ENCODE measurements at regions not wholly inside any gene's neighbourhood (a gene's known extent, or its start where the extent isn't known, plus 50 kb on each side); places are given as distances from the start of the nearest gene placed in this dataset.

DNA sequence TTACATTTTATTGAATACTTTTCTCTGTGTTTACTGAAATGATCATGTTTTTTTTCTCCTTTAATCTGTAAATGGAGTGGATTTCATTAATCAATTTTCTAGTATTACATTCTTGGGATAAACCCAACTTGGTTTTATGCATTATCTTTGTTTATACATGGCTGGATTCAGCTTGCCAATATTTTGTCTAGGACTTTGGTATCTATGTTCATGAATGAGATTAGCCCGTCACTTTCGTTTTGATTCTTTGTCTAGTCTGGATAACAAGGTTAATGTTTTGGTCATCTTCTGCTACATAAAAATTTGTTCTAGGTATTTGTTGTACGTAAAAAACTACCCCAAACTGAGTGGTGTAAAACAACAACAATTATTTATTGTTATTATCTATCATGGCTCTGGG is 127.9 kb upstream of the PAX6 start:
- TF ChIP-seq, protein P1, sequence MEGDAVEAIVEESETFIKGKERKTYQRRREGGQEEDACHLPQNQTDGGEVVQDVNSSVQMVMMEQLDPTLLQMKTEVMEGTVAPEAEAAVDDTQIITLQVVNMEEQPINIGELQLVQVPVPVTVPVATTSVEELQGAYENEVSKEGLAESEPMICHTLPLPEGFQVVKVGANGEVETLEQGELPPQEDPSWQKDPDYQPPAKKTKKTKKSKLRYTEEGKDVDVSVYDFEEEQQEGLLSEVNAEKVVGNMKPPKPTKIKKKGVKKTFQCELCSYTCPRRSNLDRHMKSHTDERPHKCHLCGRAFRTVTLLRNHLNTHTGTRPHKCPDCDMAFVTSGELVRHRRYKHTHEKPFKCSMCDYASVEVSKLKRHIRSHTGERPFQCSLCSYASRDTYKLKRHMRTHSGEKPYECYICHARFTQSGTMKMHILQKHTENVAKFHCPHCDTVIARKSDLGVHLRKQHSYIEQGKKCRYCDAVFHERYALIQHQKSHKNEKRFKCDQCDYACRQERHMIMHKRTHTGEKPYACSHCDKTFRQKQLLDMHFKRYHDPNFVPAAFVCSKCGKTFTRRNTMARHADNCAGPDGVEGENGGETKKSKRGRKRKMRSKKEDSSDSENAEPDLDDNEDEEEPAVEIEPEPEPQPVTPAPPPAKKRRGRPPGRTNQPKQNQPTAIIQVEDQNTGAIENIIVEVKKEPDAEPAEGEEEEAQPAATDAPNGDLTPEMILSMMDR (IDR thresholded peaks at IDR 0.05): no peak
- TF ChIP-seq POLR2A (IDR thresholded peaks at IDR 0.05): no peak
